C4-2B (cell line): ENCODE measurements at regions not wholly inside any gene's neighbourhood (a gene's known extent, or its start where the extent isn't known, plus 50 kb on each side); places are given as distances from the start of the nearest gene placed in this dataset.

Source experiments
- ZFX ChIP-seq: fragments of 450-650 bp; IDR thresholded peaks from 2 replicates; pipeline ENCODE4 v1.6.1; 2017
- TF ChIP-seq, protein P1 (sequence below): fragments of 450-650 bp; conservative IDR thresholded peaks from 2 replicates; pipeline ENCODE4 v1.5.1; 2017; ENCODE audit warnings: mild to moderate bottlenecking

DNA sequence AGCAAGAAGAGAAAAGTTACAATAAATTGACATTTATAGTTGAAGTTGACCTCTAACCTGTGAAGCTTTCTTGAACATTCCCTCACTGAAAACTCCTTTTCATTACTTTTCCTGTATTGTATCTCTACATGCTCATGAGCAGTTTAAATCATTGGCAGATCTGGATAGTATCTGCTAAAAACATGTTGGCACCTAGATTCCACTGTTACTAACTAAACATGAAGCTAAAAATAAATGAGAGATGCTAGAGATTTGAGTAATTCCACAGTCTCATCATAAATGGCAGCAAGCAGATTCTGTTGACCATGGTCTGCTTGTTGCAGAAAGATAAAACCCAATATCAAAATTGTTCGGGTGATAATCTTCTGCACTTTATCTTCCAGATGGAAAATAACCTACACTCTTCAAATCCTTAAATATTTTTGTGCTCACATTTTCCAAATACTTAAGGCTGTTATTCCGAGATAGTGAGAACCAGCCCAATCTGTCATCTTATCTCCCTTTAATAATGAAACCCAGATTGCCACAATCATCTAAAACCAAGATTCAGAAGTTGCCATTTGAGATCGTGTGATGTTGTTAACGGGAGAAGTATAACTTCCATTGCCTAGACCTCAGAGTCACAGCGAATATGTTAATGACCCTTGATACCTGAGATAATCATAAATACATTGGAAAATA, 171.0 kb upstream of the DAAM1 start:
- TF ChIP-seq, protein P1, sequence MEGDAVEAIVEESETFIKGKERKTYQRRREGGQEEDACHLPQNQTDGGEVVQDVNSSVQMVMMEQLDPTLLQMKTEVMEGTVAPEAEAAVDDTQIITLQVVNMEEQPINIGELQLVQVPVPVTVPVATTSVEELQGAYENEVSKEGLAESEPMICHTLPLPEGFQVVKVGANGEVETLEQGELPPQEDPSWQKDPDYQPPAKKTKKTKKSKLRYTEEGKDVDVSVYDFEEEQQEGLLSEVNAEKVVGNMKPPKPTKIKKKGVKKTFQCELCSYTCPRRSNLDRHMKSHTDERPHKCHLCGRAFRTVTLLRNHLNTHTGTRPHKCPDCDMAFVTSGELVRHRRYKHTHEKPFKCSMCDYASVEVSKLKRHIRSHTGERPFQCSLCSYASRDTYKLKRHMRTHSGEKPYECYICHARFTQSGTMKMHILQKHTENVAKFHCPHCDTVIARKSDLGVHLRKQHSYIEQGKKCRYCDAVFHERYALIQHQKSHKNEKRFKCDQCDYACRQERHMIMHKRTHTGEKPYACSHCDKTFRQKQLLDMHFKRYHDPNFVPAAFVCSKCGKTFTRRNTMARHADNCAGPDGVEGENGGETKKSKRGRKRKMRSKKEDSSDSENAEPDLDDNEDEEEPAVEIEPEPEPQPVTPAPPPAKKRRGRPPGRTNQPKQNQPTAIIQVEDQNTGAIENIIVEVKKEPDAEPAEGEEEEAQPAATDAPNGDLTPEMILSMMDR, result no peak
- no peak for TF ChIP-seq ZFX
